Activated T-cell treated with anti-CD3 and anti-CD28 coated beads, Interleukin-2, amount 50 U/mL, for 24 hours (primary cell): ENCODE measurements at regions not wholly inside any gene's neighbourhood (a gene's known extent, or its start where the extent isn't known, plus 50 kb on each side); places are given as distances from the start of the nearest gene placed in this dataset.

Source experiments
- DNase-seq: peaks from one replicate; pipeline ENCODE4 v3.0.0-alpha.2; 2020
- H3K27ac Mint-ChIP-seq: 2 replicates; pipeline ENCODE4 v1.8.0; 2020; ENCODE audit warnings: mild to moderate bottlenecking, mixed read lengths
- H3K27me3 Mint-ChIP-seq: 2 replicates; pipeline ENCODE4 v1.8.0; 2020; ENCODE audit warnings: mixed read lengths
- H3K36me3 Mint-ChIP-seq: 2 replicates; pipeline ENCODE4 v1.8.0; 2020; ENCODE audit warnings: low read depth, mixed read lengths
- H3K4me1 Mint-ChIP-seq: 2 replicates; pipeline ENCODE4 v1.8.0; 2020; ENCODE audit warnings: low read depth, mixed read lengths
- H3K4me3 Mint-ChIP-seq: 2 replicates; pipeline ENCODE4 v1.8.0; 2020; ENCODE audit warnings: mild to moderate bottlenecking, moderate library complexity, mixed read lengths
- H3K9me3 Mint-ChIP-seq: 2 replicates; pipeline ENCODE4 v1.8.0; 2020; ENCODE audit warnings: mixed read lengths

DNA sequence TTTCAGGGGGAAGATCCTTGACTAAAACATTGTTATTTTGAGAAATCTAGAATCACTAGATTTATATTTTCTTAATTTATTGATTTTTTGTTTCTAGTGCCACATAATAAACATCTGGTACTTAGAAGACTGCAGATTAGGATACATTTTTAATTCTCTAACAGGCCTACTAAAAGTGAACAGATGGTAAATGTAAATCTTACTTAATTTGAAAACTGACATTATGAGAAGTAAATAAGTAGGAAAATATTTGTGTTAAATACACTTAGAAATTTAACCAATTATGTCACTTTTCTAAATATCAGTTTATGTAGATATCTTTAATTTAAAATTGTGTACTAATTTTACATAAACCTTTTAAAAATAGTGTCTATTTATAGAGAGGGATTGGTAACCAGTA, 2255.6 kb upstream of the PCDH20 start:
- no peak overlapping the region for H3K4me3 Mint-ChIP-seq
- no peak overlapping the region for H3K27ac Mint-ChIP-seq
- peaks cover 15% of the 10 kb centered on the region for H3K9me3 Mint-ChIP-seq
- no peaks in the 10 kb centered on the region for H3K36me3 Mint-ChIP-seq
- H3K4me1 Mint-ChIP-seq, result no peaks in the 10 kb centered on the region
- no peaks in the 10 kb centered on the region for H3K27me3 Mint-ChIP-seq
- no peak for DNase-seq

DNA sequence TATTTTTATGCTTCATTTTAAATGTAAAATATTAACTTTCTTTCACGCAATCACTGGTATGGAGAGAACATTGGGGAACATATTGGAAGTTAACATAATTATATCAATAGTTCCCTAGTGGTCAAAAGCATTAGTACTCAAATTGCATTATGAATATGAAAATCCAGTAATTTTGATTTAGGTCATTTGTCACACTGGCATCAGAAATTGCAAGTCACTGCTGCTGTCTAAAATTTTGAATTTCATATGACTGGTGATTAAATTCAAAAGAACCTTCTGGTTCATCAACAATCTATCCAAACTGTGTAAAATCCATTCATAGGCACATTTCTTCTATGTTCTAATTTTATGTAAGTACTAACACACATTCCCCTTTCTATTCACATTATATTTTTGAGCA, 2235.7 kb upstream of the PCDH20 start:
- H3K27me3 Mint-ChIP-seq, result no peaks in the 10 kb centered on the region
- no peaks in the 10 kb centered on the region for H3K36me3 Mint-ChIP-seq
- H3K9me3 Mint-ChIP-seq, result peaks cover 19% of the 10 kb centered on the region
- no peak for DNase-seq
- no peak overlapping the region for H3K4me3 Mint-ChIP-seq
- H3K27ac Mint-ChIP-seq, result no peak overlapping the region
- H3K4me1 Mint-ChIP-seq, result no peaks in the 10 kb centered on the region

DNA sequence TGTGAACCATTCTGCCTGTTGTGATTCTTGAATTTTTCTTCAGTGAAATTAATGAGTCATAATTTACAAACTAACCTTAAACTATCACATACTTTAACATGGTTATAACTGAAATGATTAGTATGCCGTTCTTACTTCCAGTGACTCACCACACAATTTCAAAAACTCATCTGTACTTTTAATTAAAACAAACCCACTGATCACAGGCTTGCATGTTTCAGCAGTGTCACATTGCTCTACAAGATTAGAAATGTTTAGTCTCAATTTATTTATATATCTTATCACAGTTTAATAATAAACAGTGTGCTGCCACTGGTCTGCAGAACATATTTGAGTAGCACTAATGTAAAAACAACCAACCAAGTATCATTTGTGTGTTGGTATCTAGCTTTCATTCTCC, 2227.9 kb upstream of the PCDH20 start:
- Mint-ChIP-seq H3K4me3 (no peak overlapping the region), H3K4me1 (no peaks in the 10 kb centered on the region), H3K27me3 (no peaks in the 10 kb centered on the region), H3K27ac (no peak overlapping the region), H3K36me3 (no peaks in the 10 kb centered on the region), H3K9me3 (peaks cover 5% of the 10 kb centered on the region)
- no peak for DNase-seq

DNA sequence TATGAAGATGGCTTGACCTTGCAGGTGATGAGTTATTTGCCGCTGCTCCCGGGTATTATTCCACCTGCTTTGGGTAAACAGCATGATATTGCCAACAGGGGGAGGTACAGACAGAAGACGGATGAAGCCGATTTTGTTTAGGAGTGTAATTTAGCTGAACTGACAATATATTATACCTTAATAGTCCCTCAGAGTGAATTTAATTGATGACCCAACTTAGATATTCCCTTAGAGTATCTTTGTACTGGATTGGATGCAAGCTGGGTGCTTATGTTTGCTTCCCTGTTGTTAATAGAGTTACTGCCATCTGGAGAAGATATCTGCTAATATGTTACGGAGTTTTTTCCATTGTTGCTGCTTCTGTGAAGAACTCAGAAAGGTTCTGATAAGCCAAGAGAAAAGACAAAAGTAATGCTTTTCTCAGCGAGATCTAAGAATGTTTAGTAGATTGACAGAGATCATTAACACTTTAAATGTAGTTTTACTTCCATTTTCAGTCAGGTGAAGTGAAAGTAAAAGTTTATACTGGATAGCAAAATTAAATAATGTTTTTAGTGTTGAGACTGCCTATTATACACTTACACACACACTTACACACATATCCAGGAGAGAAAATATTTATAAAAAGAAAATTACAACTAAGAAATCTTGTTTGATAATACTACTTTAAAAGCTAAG, 2220.8 kb upstream of the PCDH20 start:
- H3K9me3 Mint-ChIP-seq, result peaks cover 7% of the 10 kb centered on the region
- H3K4me1 Mint-ChIP-seq, result no peaks in the 10 kb centered on the region
- DNase-seq, result no peak
- no peaks in the 10 kb centered on the region for H3K27me3 Mint-ChIP-seq
- no peak overlapping the region for H3K27ac Mint-ChIP-seq
- no peaks in the 10 kb centered on the region for H3K36me3 Mint-ChIP-seq
- H3K4me3 Mint-ChIP-seq, result peak overlapping the region; percentile 32

DNA sequence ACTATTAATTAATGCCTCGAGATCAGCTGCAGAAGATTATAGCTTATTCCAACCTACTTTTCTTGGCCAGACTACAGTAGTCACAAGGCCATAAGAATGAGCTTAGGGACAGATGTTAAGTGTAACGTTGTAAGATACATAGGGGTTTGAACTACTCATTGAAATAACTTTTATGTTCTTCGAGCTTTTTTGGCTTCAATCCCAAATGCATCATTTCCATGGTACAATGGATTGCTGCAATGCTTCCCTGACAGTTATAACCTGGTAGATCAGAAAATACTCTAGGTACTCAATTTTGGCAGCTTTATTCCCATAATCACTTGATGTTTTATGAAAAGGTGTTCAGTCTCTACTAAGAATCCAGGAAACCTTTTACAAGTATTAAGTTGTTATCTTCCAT, 2216.7 kb upstream of the PCDH20 start:
- DNase-seq, result no peak
- H3K36me3 Mint-ChIP-seq, result no peaks in the 10 kb centered on the region
- H3K4me3 Mint-ChIP-seq, result no peak overlapping the region
- peaks cover 3% of the 10 kb centered on the region for H3K9me3 Mint-ChIP-seq
- H3K27me3 Mint-ChIP-seq, result no peaks in the 10 kb centered on the region
- H3K4me1 Mint-ChIP-seq, result no peaks in the 10 kb centered on the region
- no peak overlapping the region for H3K27ac Mint-ChIP-seq

DNA sequence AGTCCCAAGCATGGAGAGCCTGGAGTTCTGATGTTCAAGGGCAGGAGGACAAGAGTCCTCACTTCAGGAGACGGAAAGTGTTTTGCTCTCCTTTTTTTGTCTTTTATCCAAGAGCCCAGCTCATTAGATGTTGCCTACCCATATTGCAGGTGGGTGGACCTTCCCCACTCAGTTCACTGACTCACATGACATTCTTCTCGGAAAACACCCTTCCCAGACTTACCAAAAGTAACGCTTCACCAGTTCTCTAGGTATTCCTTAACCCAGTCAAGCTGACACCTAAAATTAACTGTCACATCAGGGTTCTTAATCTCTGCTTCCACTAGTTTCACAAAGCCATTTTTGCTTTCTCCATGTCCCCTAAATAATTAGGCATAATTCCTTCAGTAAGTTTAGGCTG, 2215.4 kb upstream of the PCDH20 start:
- no peak overlapping the region for H3K27ac Mint-ChIP-seq
- no peaks in the 10 kb centered on the region for H3K4me1 Mint-ChIP-seq
- H3K4me3 Mint-ChIP-seq, result no peak overlapping the region
- no peaks in the 10 kb centered on the region for H3K36me3 Mint-ChIP-seq
- H3K9me3 Mint-ChIP-seq, result peaks cover 3% of the 10 kb centered on the region
- H3K27me3 Mint-ChIP-seq, result no peaks in the 10 kb centered on the region
- DNase-seq, result no peak

DNA sequence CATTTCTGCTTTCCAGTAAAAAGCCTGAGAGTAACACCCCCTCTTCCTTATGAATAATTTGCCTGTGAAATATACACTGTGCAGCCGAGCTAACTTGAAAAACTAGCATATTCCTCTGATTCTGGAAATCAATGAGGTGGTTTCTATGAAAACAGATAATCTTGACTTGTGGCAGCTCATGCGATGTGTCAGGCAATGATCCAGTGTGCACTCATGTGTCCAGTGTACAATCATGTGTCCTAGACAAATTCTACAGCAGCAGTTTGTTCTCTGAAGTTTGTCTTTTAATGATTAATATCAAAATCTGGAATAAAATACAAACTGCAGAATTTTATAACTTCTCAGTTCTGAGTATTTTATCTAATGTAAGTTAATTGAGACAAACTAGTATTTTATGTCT, 2213.9 kb upstream of the PCDH20 start:
- Mint-ChIP-seq H3K4me3 (no peak overlapping the region), H3K36me3 (no peaks in the 10 kb centered on the region), H3K9me3 (peaks cover 3% of the 10 kb centered on the region), H3K4me1 (no peaks in the 10 kb centered on the region), H3K27ac (no peak overlapping the region), H3K27me3 (no peaks in the 10 kb centered on the region)
- no peak for DNase-seq

DNA sequence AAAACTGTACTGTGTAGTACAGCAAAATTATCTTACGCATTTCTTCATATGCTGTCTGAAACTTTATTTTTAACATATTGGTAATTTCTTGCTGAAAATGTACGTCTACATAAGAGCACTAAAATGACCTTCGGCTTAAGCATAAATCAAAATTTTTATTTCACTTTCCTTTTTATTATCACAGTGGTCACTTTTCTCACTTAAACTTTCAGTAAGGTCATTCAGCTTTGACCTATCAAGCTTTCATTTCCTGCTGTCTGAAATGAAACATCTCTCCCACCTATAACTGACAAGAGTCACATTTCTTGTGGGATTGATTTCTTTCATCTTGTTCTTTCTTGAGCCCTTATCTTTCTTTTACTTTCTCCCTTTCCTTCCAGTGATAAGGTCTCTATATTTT, 2212.7 kb upstream of the PCDH20 start:
- DNase-seq, result no peak
- peaks cover 3% of the 10 kb centered on the region for H3K9me3 Mint-ChIP-seq

DNA sequence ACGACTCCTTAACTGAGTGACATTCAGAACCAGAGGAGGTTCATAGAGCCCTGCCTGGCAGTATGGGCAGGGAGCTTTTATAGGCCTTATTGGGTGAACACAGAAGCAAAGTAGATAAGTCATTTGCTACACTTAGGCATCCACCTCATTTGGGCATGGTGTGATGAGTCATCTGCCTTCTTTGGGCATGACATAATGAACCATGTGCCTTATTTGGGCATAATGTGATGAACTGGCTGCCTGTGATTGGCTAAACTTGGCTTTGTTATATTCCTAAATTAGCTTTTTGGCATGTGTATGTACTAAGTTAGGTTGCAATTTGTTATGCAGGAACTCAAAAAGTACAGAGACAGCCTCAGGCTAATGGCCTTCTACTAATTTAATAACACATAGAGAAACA, 2210.2 kb upstream of the PCDH20 start:
- no peak for DNase-seq
- no peaks in the 10 kb centered on the region for H3K27me3 Mint-ChIP-seq
- no peaks in the 10 kb centered on the region for H3K4me1 Mint-ChIP-seq
- peaks cover 3% of the 10 kb centered on the region for H3K9me3 Mint-ChIP-seq
- no peak overlapping the region for H3K27ac Mint-ChIP-seq
- H3K36me3 Mint-ChIP-seq, result no peaks in the 10 kb centered on the region
- H3K4me3 Mint-ChIP-seq, result no peak overlapping the region

More for the DNA sequence above, 2212.7 kb upstream of the PCDH20 start:
- H3K4me3 Mint-ChIP-seq, result no peak overlapping the region
- no peaks in the 10 kb centered on the region for H3K27me3 Mint-ChIP-seq
- no peak overlapping the region for H3K27ac Mint-ChIP-seq
- no peaks in the 10 kb centered on the region for H3K36me3 Mint-ChIP-seq
- H3K4me1 Mint-ChIP-seq, result no peaks in the 10 kb centered on the region

DNA sequence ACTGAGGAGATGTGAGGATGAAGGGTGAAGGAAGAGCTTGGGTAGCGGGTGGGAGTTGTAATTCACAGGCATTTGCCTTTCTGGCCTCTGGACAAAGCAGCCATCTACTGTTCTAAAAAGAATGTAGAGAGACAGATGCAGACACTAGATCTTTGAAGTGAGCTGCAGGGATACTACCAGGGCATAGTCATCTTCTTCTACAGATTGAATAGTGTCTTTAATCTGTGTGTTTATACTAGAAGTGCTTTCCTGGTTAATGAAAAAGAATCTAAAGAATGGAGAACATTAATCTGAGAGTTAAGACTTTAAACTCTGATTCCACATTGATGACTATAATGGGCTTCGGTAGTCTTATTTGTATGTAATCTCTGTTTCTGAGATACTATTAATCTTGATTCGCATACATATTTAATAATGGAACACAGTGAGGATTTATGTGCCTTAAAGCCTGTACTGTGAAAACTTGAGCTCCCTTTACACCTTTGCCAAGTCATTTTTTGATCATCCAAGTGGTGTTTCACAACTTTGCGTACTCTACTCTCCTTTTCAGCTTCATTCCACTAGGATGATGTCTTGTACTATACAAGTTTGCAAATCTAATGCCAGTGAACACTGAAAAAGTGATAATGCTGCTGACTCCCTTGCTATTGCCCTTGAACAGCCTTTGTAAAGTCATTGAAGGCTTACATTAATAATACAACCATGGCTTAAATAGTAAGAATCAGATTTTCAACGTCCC, 2199.4 kb upstream of the PCDH20 start:
- H3K4me3 Mint-ChIP-seq, result no peak overlapping the region
- no peak overlapping the region for H3K27ac Mint-ChIP-seq
- H3K4me1 Mint-ChIP-seq, result no peaks in the 10 kb centered on the region
- no peaks in the 10 kb centered on the region for H3K36me3 Mint-ChIP-seq
- H3K9me3 Mint-ChIP-seq, result peaks cover 5% of the 10 kb centered on the region
- DNase-seq, result no peak
- no peaks in the 10 kb centered on the region for H3K27me3 Mint-ChIP-seq

DNA sequence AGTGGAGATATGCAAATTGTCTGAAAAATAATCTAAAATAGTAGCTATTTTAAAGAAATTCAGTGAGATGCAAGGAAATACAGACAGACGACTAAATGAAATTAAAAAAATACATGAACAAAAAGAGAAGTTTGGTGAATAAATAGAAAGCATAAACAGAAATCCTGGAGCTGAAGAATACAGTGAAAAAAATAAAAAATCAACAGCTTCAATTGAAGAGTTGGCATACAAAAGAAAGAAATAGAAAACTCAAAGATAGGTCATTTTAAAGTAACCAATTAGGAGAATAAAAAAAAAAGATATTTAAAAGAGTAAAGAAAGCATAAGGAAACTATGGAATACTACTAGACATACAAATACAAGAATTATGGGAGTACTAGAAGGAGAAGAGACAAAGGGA, 2191.5 kb upstream of the PCDH20 start:
- Mint-ChIP-seq H3K27ac (no peak overlapping the region), H3K27me3 (no peaks in the 10 kb centered on the region), H3K4me1 (no peaks in the 10 kb centered on the region), H3K36me3 (no peaks in the 10 kb centered on the region), H3K9me3 (peaks cover 27% of the 10 kb centered on the region), H3K4me3 (no peak overlapping the region)
- DNase-seq, result no peak

DNA sequence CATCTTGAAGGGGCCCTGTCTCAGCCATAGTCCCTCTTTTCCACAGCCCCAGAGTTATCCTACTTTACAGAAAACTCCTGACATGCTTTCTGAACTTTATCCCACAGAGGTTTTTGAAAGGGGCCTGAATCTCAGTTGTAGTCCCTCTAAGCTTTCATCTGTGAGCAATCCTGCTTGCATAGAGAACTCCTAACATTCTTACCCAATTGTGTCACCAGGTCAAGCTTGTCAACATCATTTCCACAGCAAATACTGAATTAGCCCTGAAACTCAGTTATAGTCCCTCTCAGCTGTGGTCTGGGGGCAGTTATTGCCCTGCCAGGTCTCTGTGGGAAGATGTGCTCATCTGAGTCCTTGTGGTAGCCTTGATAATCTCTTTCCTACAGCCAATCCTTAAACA, 2190.3 kb upstream of the PCDH20 start:
- DNase-seq, result no peak
- H3K9me3 Mint-ChIP-seq, result peaks cover 28% of the 10 kb centered on the region
- H3K36me3 Mint-ChIP-seq, result no peaks in the 10 kb centered on the region
- H3K4me1 Mint-ChIP-seq, result no peaks in the 10 kb centered on the region
- no peak overlapping the region for H3K27ac Mint-ChIP-seq
- H3K4me3 Mint-ChIP-seq, result no peak overlapping the region
- H3K27me3 Mint-ChIP-seq, result no peaks in the 10 kb centered on the region

DNA sequence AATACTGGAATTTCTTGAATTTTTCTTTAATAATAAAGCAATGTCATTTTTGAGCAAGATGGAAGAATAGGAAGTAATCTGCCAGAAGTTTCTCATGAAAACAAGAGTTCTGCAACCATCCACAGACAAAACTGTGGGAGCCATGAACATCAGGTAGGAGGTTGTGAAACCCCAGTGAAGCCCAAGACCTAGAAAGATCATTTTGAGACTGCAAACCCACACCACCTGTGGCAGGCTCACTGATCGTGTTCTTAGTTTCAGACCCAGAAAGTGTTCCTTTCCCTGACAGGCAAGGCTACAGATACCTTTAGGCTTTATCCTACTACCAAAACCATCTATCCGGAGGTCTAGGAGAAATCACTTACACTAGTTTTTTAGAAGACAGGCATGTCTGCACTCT, 2189.8 kb upstream of the PCDH20 start:
- no peaks in the 10 kb centered on the region for H3K27me3 Mint-ChIP-seq
- no peaks in the 10 kb centered on the region for H3K36me3 Mint-ChIP-seq
- H3K4me3 Mint-ChIP-seq, result no peak overlapping the region
- H3K4me1 Mint-ChIP-seq, result no peaks in the 10 kb centered on the region
- no peak overlapping the region for H3K27ac Mint-ChIP-seq
- H3K9me3 Mint-ChIP-seq, result peaks cover 30% of the 10 kb centered on the region
- DNase-seq, result no peak

DNA sequence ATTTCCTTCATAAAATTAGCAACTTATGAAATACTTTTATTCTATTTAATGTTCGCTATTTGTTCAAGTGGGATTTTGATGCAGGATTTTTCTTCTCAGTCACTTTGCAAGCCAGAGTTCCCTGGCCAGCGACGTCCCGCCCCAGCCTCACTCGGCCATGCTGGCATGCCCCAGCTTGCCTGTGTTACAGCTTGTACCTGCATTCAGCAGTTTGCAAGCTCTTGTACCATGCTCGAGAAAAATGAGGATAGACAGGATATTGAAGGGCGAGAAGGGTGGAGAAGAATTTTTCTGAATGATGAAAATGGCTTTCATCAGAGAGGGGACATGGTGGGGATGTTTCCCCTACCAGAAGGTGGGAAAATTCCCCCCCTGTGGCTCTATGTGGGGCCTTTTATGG, 2180.2 kb upstream of the PCDH20 start:
- peaks cover 22% of the 10 kb centered on the region for H3K9me3 Mint-ChIP-seq
- no peak overlapping the region for H3K4me3 Mint-ChIP-seq
- H3K27me3 Mint-ChIP-seq, result no peaks in the 10 kb centered on the region
- H3K4me1 Mint-ChIP-seq, result no peaks in the 10 kb centered on the region
- no peak for DNase-seq
- no peak overlapping the region for H3K27ac Mint-ChIP-seq
- H3K36me3 Mint-ChIP-seq, result no peaks in the 10 kb centered on the region

DNA sequence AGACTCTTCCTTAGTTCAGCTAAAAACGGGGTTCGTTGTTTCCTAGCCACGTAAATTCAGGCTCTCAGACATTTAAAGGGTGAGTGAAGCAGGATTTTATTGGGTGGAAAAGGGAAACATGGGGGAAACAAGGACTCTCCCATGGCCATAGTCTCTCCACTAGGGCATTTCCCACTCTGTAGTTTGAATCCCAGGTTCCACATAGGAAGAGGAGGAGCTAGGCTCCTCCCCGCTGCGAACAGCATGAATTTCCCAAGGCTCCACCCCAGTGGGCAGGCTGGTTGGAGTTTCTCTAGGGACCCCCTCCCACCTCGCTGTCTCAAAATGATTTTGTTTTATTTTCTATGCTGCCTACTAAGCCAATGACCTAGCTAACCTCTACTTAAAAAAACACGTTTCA, 2170.8 kb upstream of the PCDH20 start:
- DNase-seq, result no peak
- H3K27ac Mint-ChIP-seq, result no peak overlapping the region
- no peaks in the 10 kb centered on the region for H3K36me3 Mint-ChIP-seq

More for the DNA sequence above, 2170.8 kb upstream of the PCDH20 start:
- H3K4me3 Mint-ChIP-seq, result no peak overlapping the region
- H3K4me1 Mint-ChIP-seq, result no peaks in the 10 kb centered on the region
- H3K9me3 Mint-ChIP-seq, result peaks cover 8% of the 10 kb centered on the region
- no peaks in the 10 kb centered on the region for H3K27me3 Mint-ChIP-seq
